ENCODE measurements at regions not wholly inside any gene's neighbourhood (a gene's known extent, or its start where the extent isn't known, plus 50 kb on each side); places are given as distances from the start of the nearest gene placed in this dataset.
A peak's percentile ranks its signal among the peaks of the same experiment; 100 is the strongest.

DNA sequence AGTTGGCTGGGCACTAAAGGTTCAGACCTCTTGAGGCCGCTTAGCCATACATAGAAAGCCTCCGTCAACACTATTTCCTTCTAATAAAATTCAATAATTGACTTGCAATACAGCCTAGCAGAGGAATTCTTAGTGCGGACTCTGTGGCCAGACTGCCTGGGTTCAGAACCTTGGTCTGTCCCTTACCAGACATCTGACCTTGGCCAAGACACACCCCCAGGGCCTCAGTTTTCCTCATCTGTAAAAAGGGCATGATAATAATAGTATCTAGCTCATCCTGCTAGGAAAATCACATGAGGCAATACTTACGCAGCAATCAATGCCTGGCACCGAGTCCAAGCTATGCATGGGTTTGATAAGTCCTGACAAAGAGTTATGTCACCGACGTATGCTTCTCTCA lies 148.2 kb upstream of the SOD1 start:
- WGBS (ENCODE audit: insufficient coverage, low coverage, missing lambda C conversion rate), result 14% methylated on average over 7 of the region's 7 CpGs
- Histone ChIP-seq H3K36me3 (ENCODE audit: control insufficient read depth, insufficient read depth, low read length) (no peaks in the 10 kb centered on the region), H3K4me3 (no peak overlapping the region), H3K27ac (ENCODE audit: extremely low read depth, low read depth, low read length) (no peak overlapping the region), H3K9me1 (ENCODE audit: control insufficient read depth, insufficient read depth, low read length) (no peaks in the 10 kb centered on the region), H3K27me3 (ENCODE audit: control insufficient read depth in 2 of 2, insufficient read depth in 2 of 2, low read length in 2 of 2) (peaks cover 6 to 30% of the 10 kb centered on the region in 2 experiments; a peak in 4 of 5 replicates), H3K4me2 (ENCODE audit: insufficient read depth, low read length) (no peak overlapping the region), H3K4me1 (replicated peaks in 1 of 2; ENCODE audit: control insufficient read depth in 2 of 2, insufficient read depth in 2 of 2, low read length in 2 of 2) (peaks cover 0 to 3% of the 10 kb centered on the region in 2 experiments; a peak in 3 of 5 replicates), H3K9me3 (replicated peaks; ENCODE audit: control insufficient read depth, insufficient read depth, low read depth, low read length) (no peaks in the 10 kb centered on the region), H3K9ac (ENCODE audit: insufficient read depth in 1 of 2, low read depth in 2 of 2, low read length in 2 of 2) (no peak overlapping the region), H3K79me2 (ENCODE audit: control insufficient read depth, insufficient read depth, low read length) (no peaks in the 10 kb centered on the region), H4K20me1 (replicated peaks; ENCODE audit: control insufficient read depth, insufficient read depth, low read length) (0 out of 2 replicates have a peak, but pooled peaks cover 6% of the 10 kb centered on the region), H2AFZ (ENCODE audit: low read depth, low read length) (no peak overlapping the region)
- intact Hi-C loops (cut with micrococcal nuclease) (no loop called here), in situ Hi-C loops (cut with MboI) (no loop called here)
- BruUV-seq (replicated peaks), result no TSS peak
- TF ChIP-seq MED1 (CRISPR knock-in tag; IDR thresholded peaks at IDR 0.05; ENCODE audit: borderline replicate concordance) (no peak), RBM25 (IDR thresholded peaks at IDR 0.05; ENCODE audit: low read depth, low read length, severe bottlenecking) (peak; percentile 63), ETV5 (CRISPR knock-in tag; IDR thresholded peaks at IDR 0.05; ENCODE audit: low read depth) (no peak), THRB (CRISPR knock-in tag; conservative IDR thresholded peaks at IDR 0.05) (no peak)
- TF ChIP-seq, protein P1, sequence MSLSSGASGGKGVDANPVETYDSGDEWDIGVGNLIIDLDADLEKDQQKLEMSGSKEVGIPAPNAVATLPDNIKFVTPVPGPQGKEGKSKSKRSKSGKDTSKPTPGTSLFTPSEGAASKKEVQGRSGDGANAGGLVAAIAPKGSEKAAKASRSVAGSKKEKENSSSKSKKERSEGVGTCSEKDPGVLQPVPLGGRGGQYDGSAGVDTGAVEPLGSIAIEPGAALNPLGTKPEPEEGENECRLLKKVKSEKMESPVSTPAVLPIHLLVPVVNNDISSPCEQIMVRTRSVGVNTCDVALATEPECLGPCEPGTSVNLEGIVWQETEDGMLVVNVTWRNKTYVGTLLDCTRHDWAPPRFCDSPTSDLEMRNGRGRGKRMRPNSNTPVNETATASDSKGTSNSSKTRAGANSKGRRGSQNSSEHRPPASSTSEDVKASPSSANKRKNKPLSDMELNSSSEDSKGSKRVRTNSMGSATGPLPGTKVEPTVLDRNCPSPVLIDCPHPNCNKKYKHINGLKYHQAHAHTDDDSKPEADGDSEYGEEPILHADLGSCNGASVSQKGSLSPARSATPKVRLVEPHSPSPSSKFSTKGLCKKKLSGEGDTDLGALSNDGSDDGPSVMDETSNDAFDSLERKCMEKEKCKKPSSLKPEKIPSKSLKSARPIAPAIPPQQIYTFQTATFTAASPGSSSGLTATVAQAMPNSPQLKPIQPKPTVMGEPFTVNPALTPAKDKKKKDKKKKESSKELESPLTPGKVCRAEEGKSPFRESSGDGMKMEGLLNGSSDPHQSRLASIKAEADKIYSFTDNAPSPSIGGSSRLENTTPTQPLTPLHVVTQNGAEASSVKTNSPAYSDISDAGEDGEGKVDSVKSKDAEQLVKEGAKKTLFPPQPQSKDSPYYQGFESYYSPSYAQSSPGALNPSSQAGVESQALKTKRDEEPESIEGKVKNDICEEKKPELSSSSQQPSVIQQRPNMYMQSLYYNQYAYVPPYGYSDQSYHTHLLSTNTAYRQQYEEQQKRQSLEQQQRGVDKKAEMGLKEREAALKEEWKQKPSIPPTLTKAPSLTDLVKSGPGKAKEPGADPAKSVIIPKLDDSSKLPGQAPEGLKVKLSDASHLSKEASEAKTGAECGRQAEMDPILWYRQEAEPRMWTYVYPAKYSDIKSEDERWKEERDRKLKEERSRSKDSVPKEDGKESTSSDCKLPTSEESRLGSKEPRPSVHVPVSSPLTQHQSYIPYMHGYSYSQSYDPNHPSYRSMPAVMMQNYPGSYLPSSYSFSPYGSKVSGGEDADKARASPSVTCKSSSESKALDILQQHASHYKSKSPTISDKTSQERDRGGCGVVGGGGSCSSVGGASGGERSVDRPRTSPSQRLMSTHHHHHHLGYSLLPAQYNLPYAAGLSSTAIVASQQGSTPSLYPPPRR (CRISPR knock-in tag; IDR thresholded peaks at IDR 0.05; ENCODE audit: borderline replicate concordance), result no peak
- TF ChIP-seq, protein P2, sequence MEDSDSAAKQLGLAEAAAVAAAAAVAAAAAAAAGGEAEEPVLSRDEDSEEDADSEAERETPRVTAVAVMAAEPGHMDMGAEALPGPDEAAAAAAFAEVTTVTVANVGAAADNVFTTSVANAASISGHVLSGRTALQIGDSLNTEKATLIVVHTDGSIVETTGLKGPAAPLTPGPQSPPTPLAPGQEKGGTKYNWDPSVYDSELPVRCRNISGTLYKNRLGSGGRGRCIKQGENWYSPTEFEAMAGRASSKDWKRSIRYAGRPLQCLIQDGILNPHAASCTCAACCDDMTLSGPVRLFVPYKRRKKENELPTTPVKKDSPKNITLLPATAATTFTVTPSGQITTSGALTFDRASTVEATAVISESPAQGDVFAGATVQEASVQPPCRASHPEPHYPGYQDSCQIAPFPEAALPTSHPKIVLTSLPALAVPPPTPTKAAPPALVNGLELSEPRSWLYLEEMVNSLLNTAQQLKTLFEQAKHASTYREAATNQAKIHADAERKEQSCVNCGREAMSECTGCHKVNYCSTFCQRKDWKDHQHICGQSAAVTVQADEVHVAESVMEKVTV (CRISPR knock-in tag; IDR thresholded peaks at IDR 0.05), result no peak
- FAIRE-seq (no peak), ATAC-seq (no peak), DNase-seq (ENCODE audit: extremely low read depth in 1 of 4, low spot score in 3 of 4) (no peak)
- POLR2A ChIA-PET, result no interaction called here
- CTCF ChIA-PET (ENCODE audit: low intra/inter-chr PET ratio), result no interaction called here
